Right lobe of liver (tissue), 6 donors: ENCODE measurements at regions not wholly inside any gene's neighbourhood (a gene's known extent, or its start where the extent isn't known, plus 50 kb on each side); places are given as distances from the start of the nearest gene placed in this dataset.
"Not testable (repeated sequence)": the region's sequence is repeated elsewhere in the genome, so short reads cannot be mapped to it uniquely, and the experiment has no call there.

Source experiments
- ATAC-seq, 4 donors: fragments of 200-7000 bp; cut with Tn5 transposase; one replicate each; pipeline ENCODE4 v1.9.1; 2020; ENCODE audit warnings: mild to moderate bottlenecking in 4 of 4, moderate library complexity in 4 of 4
- DNase-seq, 3 donors: peaks; one replicate each; pipeline ENCODE4 v3.0.0-alpha.2; 2020
- H3K27ac ChIP-seq, 3 donors: fragments of 200-600 bp; one replicate each; pipeline ENCODE4 v1.8.0; 2022
- H3K27me3 ChIP-seq, 2 donors: fragments of 200-600 bp; one replicate each; pipeline ENCODE4 v1.8.0; 2022
- H3K36me3 ChIP-seq, 4 donors: fragments of 200-600 bp; sonication (generic) in 1 of 4; one replicate each; pipeline versions ENCODE4 v1.5.1 to v1.8.0; 2017 to 2022; ENCODE audit warnings: control low read depth in 1 of 4
- H3K4me1 ChIP-seq, 4 donors: fragments of 200-600 bp; sonication (generic) in 1 of 4; one replicate each; pipeline versions ENCODE4 v1.5.1 to v1.8.0; 2017 to 2022; ENCODE audit warnings: control low read depth in 1 of 4
- H3K4me3 ChIP-seq, 3 donors: fragments of 200-600 bp; one replicate each; pipeline ENCODE4 v1.8.0; 2022
- H3K9me3 ChIP-seq, 4 donors: fragments of 200-600 bp; sonication (generic) in 1 of 4; one replicate each; pipeline versions ENCODE4 v1.5.1 to v1.8.0; 2017 to 2022; ENCODE audit warnings: control low read depth in 1 of 4
- CTCF ChIP-seq, 4 donors: fragments of 200-600 bp in 3 of 4; fragments of 450-650 bp in 1 of 4; IDR thresholded peaks; one replicate each; pipeline versions ENCODE4 v1.5.1 to v1.8.0; 2016 to 2022; ENCODE audit warnings: antibody characterized with exemption in 4 of 4, mild to moderate bottlenecking in 2 of 4
- POLR2A ChIP-seq: fragments of 450-650 bp; IDR thresholded peaks from one replicate; pipeline ENCODE4 v1.6.1; 2017; ENCODE audit warnings: antibody characterized with exemption, mild to moderate bottlenecking
- WGBS: methylation state at CpG from one replicate; pipeline ENCODE4 v1.1.6; 2018; ENCODE audit warnings: low coverage, low lambda C conversion rate; ENCODE audit not compliant: insufficient coverage; ENCODE audit errors: missing lambda C conversion rate; 5-methylcytosine and 5-hydroxymethylcytosine counted together
- intact Hi-C, 2 donors: fragments of 100-400 bp; cut with DNase I; formaldehyde crosslinking; loops; one replicate each; pipeline versions ENCODE4 v1.11.2 to v1.14.1; 2022
- donor health status: DM: no; HTN: yes; CAD: no.
- donor health status: DM: no; HTN: no; CAD: no.
- donor health status: DM: no; HTN: no; CAD: no.
- donor health status: DM: no; HTN: yes; CAD: no.
- donor health status: DM: no; HTN: yes; CAD: no.

- 90% methylated on average over 3 of the region's 3 CpGs for WGBS
- H3K9me3 ChIP-seq, result no peaks in the 10 kb centered on the region
- H3K27me3 ChIP-seq, result no peaks in the 10 kb centered on the region
- ATAC-seq, result no peak
- no peaks in the 10 kb centered on the region for H3K36me3 ChIP-seq
- H3K27ac ChIP-seq, result no peak overlapping the region
- no peak for DNase-seq
- no peak overlapping the region for H3K4me3 ChIP-seq
- H3K4me1 ChIP-seq, result no peaks in the 10 kb centered on the region
- TF ChIP-seq CTCF (IDR thresholded peaks at IDR 0.05) (no peak), POLR2A (no peak)
- intact Hi-C loops, result no loop called here
These were observed 149.1 kb upstream of the PIK3R1 start for GRCh38 chr5:68066277-68066955.

- ATAC-seq, H3K27me3 ChIP-seq, intact Hi-C loops, H3K36me3 ChIP-seq, H3K27ac ChIP-seq, H3K9me3 ChIP-seq, H3K4me1 ChIP-seq, H3K4me3 ChIP-seq, DNase-seq: not testable (repeated sequence)
- WGBS, result 88% methylated on average over 1 of the region's 3 CpGs
These were observed 150.2 kb upstream of the PIK3R1 start for GRCh38 chr5:68065321-68065720.

- Histone ChIP-seq H3K9me3 (no peaks in the 10 kb centered on the region), H3K4me1 (no peaks in the 10 kb centered on the region), H3K36me3 (no peaks in the 10 kb centered on the region), H3K27ac (no peak overlapping the region), H3K4me3 (no peak overlapping the region), H3K27me3 (no peaks in the 10 kb centered on the region)
- no peak for TF ChIP-seq POLR2A
- TF ChIP-seq CTCF (IDR thresholded peaks at IDR 0.05), result no peak
- intact Hi-C loops, result no loop called here
- DNase-seq (no peak), ATAC-seq (no peak)
- WGBS, result 100% methylated on average over 1 of the region's 1 CpG
These were observed 155.2 kb upstream of the PIK3R1 start for GRCh38 chr5:68060382-68060781.

- DNase-seq, result no peak
- H3K4me3 ChIP-seq, result no peak overlapping the region
- no peaks in the 10 kb centered on the region for H3K9me3 ChIP-seq
- WGBS, result 75% methylated on average over 4 of the region's 4 CpGs
- H3K36me3 ChIP-seq, result no peaks in the 10 kb centered on the region
- H3K27ac ChIP-seq, result no peak overlapping the region
- H3K4me1 ChIP-seq, result no peaks in the 10 kb centered on the region
- intact Hi-C loops, result no loop called here
- ATAC-seq, result no peak
- H3K27me3 ChIP-seq, result no peaks in the 10 kb centered on the region
- TF ChIP-seq CTCF (IDR thresholded peaks at IDR 0.05), result no peak
These were observed 158.4 kb upstream of the PIK3R1 start for GRCh38 chr5:68057191-68057590.

- 89% methylated on average over 1 of the region's 1 CpG for WGBS
- intact Hi-C loops, result no loop called here
These were observed 159.9 kb upstream of the PIK3R1 start for GRCh38 chr5:68055686-68056085.

More at GRCh38 chr5:68055686-68056085, 159.9 kb upstream of the PIK3R1 start:
- Histone ChIP-seq H3K4me3 (no peak overlapping the region), H3K27ac (no peak overlapping the region), H3K27me3 (no peaks in the 10 kb centered on the region), H3K36me3 (no peaks in the 10 kb centered on the region), H3K9me3 (no peaks in the 10 kb centered on the region), H3K4me1 (no peaks in the 10 kb centered on the region)
- DNase-seq (no peak), ATAC-seq (no peak)
- TF ChIP-seq POLR2A, result no peak
- no peak for TF ChIP-seq CTCF (IDR thresholded peaks at IDR 0.05)
